DND-41 (cell line): ENCODE measurements at regions not wholly inside any gene's neighbourhood (a gene's known extent, or its start where the extent isn't known, plus 50 kb on each side); places are given as distances from the start of the nearest gene placed in this dataset.

ENCODE experiments used
- ATAC-seq: fragments of 200-7000 bp; cut with Tn5 transposase; 3 replicates; pipeline ENCODE4 v1.9.1; 2021; ENCODE audit warnings: low read depth; ENCODE audit not compliant: insufficient read depth
- DNase-seq: peaks from one replicate; pipeline ENCODE4 v3.0.0-alpha.2; 2020
- H2AFZ ChIP-seq: 2 replicates; pipeline ENCODE4 v1.6.0; 2012; ENCODE audit warnings: low read depth, low read length
- H3K27ac ChIP-seq: 2 replicates; pipeline ENCODE4 v1.5.1; 2012; ENCODE audit warnings: low read length, inconsistent platforms
- H3K27me3 ChIP-seq: fragments of 200-600 bp; sonication (generic); 2 replicates; pipeline ENCODE4 v1.6.0; 2012; ENCODE audit warnings: low read length, mild to moderate bottlenecking, inconsistent platforms; ENCODE audit not compliant: insufficient read depth, poor library complexity
- H3K36me3 ChIP-seq: 2 replicates; pipeline ENCODE4 v1.5.1; 2012; ENCODE audit warnings: low read length, inconsistent platforms; ENCODE audit not compliant: insufficient read depth
- H3K4me1 ChIP-seq: 2 replicates; pipeline ENCODE4 v1.5.1; 2012; ENCODE audit warnings: mild to moderate bottlenecking, low read length; ENCODE audit not compliant: insufficient read depth
- H3K4me2 ChIP-seq: 2 replicates; pipeline ENCODE4 v1.6.0; 2012; ENCODE audit warnings: mild to moderate bottlenecking, moderate library complexity, low read length, inconsistent platforms; ENCODE audit not compliant: insufficient read depth
- H3K4me3 ChIP-seq, 2 experiments: fragments of 200-600 bp in 1 of 2; shearing (Covaris generic) in 1 of 2; 2 replicates each; pipeline ENCODE4 v1.5.1; 2012 to 2016; ENCODE audit warnings: inconsistent platforms in 2 of 2, low read length in 2 of 2, mild to moderate bottlenecking in 2 of 2, low read depth in 1 of 2, moderate library complexity in 1 of 2
- H3K79me2 ChIP-seq: 2 replicates; pipeline ENCODE4 v1.6.0; 2012; ENCODE audit warnings: low read length, inconsistent platforms; ENCODE audit not compliant: insufficient read depth
- H3K9ac ChIP-seq: 2 replicates; pipeline ENCODE4 v1.6.0; 2012; ENCODE audit warnings: low read depth, mild to moderate bottlenecking, inconsistent platforms, low read length, moderate library complexity
- H3K9me3 ChIP-seq: 2 replicates; pipeline ENCODE4 v1.5.1; 2012; ENCODE audit warnings: low read length, moderate library complexity, mild to moderate bottlenecking, inconsistent platforms; ENCODE audit not compliant: insufficient read depth, severe bottlenecking
- H4K20me1 ChIP-seq: 2 replicates; pipeline ENCODE4 v1.6.0; 2012; ENCODE audit warnings: low read length; ENCODE audit not compliant: insufficient read depth
- EZH2 ChIP-seq: IDR thresholded peaks from 3 replicates; pipeline ENCODE4 v1.6.1; 2012; ENCODE audit warnings: borderline replicate concordance, low read depth, mild to moderate bottlenecking, moderate library complexity, low read length, inconsistent platforms; ENCODE audit not compliant: severe bottlenecking
- TF ChIP-seq, protein P1 (sequence below): IDR thresholded peaks from 2 replicates; pipeline ENCODE4 v1.5.1; 2012; ENCODE audit warnings: borderline replicate concordance, low read length, moderate library complexity, mild to moderate bottlenecking; ENCODE audit not compliant: poor library complexity, severe bottlenecking; ENCODE audit errors: extremely low read depth

DNA sequence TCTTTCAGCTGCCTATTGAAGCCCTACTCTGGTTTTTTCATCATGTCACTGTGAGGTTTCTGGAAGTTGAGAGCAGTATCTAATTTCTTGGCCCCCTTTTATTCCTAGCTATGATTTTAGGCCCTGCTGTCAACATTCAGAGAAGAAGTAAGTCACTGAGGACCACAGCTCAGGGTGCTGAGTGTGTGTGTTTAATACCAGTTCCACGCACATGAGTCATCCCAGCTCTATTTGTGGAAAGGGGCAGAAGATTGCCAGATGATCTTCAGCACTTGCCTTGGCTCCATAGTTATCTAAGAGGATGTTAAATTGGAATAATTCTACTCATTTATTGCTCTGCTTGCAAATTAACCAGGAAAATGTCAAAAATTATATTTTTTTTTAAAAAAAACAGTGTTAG lies 65.5 kb upstream of the SLC38A4 start:
- no peaks in the 10 kb centered on the region for H3K9me3 ChIP-seq
- H3K79me2 ChIP-seq, result no peaks in the 10 kb centered on the region
- H3K4me1 ChIP-seq, result no peaks in the 10 kb centered on the region
- DNase-seq, result no peak
- no peaks in the 10 kb centered on the region for H3K36me3 ChIP-seq
- no peaks in the 10 kb centered on the region for H4K20me1 ChIP-seq
- no peak overlapping the region for H3K4me3 ChIP-seq
- H3K4me2 ChIP-seq, result no peak overlapping the region
- H3K9ac ChIP-seq, result no peak overlapping the region
- no peaks in the 10 kb centered on the region for H3K27me3 ChIP-seq
- no peak overlapping the region for H3K27ac ChIP-seq
- no peak for ATAC-seq
- TF ChIP-seq EZH2, result no peak
- TF ChIP-seq, protein P1, sequence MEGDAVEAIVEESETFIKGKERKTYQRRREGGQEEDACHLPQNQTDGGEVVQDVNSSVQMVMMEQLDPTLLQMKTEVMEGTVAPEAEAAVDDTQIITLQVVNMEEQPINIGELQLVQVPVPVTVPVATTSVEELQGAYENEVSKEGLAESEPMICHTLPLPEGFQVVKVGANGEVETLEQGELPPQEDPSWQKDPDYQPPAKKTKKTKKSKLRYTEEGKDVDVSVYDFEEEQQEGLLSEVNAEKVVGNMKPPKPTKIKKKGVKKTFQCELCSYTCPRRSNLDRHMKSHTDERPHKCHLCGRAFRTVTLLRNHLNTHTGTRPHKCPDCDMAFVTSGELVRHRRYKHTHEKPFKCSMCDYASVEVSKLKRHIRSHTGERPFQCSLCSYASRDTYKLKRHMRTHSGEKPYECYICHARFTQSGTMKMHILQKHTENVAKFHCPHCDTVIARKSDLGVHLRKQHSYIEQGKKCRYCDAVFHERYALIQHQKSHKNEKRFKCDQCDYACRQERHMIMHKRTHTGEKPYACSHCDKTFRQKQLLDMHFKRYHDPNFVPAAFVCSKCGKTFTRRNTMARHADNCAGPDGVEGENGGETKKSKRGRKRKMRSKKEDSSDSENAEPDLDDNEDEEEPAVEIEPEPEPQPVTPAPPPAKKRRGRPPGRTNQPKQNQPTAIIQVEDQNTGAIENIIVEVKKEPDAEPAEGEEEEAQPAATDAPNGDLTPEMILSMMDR, result no peak
- no peak overlapping the region for H2AFZ ChIP-seq

DNA sequence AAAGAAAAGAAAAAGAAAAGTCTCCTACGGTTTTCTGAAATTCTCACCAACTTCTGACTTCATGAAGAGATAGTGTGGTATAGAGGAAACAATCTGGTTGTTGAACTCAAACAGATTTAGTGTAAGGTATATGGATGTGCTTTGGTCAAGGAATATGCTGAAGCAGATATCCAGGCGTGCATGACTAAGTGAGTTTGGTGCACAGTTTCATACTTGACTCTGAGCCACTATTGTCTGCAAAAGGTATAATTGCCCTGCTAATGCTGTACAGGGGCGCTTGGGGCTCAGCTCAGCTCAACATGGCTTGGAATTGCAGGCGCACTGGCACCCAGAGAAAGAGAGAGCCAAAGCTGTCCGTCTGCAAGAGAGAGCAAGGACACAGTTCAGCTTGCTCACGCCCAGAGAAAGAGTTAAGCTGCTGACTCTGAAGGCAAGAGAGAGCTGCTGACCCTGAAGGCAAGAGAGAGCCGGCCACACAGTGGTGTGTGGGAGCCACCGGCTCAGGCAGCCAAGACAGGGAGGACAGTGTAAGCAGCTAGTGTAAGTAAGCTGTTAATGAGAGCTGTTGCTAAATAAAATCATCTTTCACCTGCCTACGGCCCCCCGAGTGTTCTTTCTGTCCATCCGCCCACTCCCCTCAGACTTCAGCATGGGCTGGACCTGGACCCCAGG lies 66.4 kb upstream of the SLC38A4 start:
- no peak overlapping the region for H3K27ac ChIP-seq
- no peak for ATAC-seq

DNA sequence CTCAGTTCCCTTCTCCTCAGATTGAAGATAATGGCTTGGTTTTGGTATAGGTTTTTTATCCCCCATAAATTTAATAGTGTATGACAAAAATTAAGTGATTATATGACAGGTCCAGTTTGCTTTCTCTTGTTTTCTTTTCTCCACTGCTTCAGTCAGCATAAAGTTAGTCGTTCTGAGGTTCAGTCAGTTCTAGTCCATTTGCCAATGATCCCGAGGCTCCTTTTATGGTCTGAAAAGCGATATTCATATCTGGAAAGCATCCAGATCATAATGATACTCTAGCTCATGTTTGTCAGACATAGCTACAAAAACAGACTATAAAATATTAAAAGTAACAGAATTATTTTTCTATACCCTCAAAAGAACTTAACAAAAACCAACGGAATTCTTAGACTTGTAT lies 67.1 kb upstream of the SLC38A4 start:
- Histone ChIP-seq H3K36me3 (no peaks in the 10 kb centered on the region), H3K4me2 (no peak overlapping the region), H2AFZ (no peak overlapping the region), H4K20me1 (no peaks in the 10 kb centered on the region), H3K79me2 (no peaks in the 10 kb centered on the region), H3K27me3 (no peaks in the 10 kb centered on the region), H3K4me3 (no peak overlapping the region), H3K9me3 (no peaks in the 10 kb centered on the region), H3K4me1 (no peaks in the 10 kb centered on the region), H3K9ac (no peak overlapping the region), H3K27ac (no peak overlapping the region)
- TF ChIP-seq, protein P1, result no peak
- no peak for TF ChIP-seq EZH2
- no peak for DNase-seq
- no peak for ATAC-seq

More for the DNA sequence above, 66.4 kb upstream of the SLC38A4 start:
- Histone ChIP-seq H3K9me3 (no peaks in the 10 kb centered on the region), H2AFZ (no peak overlapping the region), H3K36me3 (no peaks in the 10 kb centered on the region), H3K79me2 (no peaks in the 10 kb centered on the region), H3K27me3 (no peaks in the 10 kb centered on the region), H4K20me1 (no peaks in the 10 kb centered on the region), H3K9ac (no peak overlapping the region), H3K4me2 (no peak overlapping the region), H3K4me1 (no peaks in the 10 kb centered on the region), H3K4me3 (no peak overlapping the region)
- TF ChIP-seq EZH2, result no peak
- TF ChIP-seq, protein P1, result no peak
- DNase-seq, result no peak
